GM19043 (cell line): ENCODE measurements at regions not wholly inside any gene's neighbourhood (a gene's known extent, or its start where the extent isn't known, plus 50 kb on each side); places are given as distances from the start of the nearest gene placed in this dataset.
"Not testable (repeated sequence)": the region's sequence is repeated elsewhere in the genome, so short reads cannot be mapped to it uniquely, and the experiment has no call there.

Experiments
- ATAC-seq: cut with Tn5 transposase; IDR thresholded peaks from one replicate; pipeline ENCODE4 v1.9.1; 2021; ENCODE audit warnings: low read depth; ENCODE audit not compliant: unreplicated experiment

DNA sequence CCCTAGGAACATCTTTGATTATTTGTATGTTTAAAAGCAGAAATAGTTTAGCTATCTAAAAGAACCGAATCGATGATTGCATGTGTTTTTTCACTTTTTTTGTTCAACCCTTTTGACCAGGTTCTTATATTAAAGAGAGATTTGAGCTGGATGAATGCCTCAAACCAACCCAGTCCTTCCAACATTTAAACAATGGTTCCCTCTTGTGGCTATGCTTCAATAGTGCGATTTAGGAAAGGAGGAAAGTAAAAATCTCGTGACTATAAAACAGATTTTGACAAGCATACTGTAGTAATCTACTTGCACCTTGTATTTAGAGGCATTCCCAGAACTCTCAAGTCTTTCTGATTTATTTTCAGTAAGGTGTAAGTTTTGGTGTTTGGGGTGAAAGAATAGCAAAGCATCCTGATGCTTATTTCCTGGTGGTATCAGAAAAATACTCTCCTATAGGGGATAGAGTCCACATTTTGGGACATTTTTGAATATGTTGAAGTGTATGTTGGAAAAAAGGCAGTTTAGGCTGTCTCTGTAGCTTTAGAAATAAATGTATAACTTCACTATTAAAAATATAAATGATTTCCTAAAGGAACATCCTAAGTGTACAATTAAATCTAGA, 159.6 kb upstream of the KCNH8 start:
- no peak for ATAC-seq

DNA sequence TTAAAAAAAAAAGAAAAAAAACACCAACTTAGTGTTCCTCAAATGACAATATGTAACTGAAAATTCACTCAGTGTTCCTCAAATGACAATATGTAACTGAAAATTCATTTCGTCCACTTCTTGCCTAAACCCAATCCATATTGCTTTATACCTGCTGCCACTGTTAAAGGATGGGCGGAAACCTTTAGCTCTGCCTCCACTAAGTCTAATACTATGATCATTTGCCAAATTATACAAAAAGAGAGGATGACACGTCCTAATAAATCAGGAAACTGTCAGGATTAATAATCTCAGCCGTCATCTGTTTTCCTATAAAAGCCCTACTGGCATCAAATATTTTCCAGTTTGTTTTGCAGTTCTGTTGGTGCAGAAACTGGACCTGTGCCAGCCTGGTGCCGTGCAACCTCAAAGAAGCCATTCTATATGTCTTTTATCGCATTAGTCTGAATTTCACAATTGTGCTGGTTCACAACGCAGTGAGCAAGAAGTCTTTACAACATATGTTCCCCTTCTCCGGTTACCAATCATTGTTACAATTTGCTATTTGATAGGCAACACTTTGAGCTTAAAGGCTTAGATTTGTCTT, 160.4 kb upstream of the KCNH8 start:
- ATAC-seq, result no peak

GRCh38 chr3:18987070-18987469, 161.2 kb upstream of the KCNH8 start:
- ATAC-seq, result no peak

DNA sequence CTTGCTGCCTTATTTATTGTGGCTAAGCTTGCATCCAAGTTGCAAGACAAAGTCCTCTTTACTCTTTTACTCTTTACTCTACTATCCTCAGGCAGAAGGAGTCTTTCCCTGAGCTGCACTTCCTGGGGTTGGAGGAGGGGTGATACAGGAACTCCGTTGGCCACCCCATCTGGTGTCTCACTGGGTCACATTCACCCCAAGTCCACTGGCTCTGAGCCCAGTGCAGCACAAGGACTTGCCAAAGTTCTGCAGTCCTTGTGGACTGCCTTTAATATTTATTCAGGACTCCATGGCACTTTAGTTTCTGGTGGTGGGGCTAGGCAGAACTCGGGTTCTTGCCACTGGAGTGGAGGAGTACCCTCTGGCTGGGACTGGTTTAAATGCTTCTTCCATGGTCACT, 165.4 kb upstream of the KCNH8 start:
- ATAC-seq, result no peak

DNA sequence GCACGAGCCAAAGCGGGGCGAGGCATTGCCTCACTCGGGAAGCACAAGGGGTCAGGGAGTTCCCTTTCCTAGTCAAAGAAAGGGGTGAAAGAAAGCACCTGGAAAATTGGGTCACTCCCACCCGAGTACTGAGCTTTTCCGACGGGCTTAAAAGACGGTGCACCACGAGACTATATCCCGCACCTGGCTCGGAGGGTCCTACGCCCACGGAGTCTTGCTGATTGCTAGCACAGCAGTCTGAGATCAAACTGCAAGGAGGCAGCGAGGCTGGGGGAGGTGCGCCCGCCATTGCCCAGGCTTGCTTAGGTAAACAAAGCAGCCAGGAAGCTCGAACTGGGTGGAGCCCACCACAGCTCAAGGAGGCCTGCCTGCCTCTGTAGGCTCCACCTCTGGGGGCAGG, 172.2 kb upstream of the KCNH8 start:
- not testable (repeated sequence) for ATAC-seq

DNA sequence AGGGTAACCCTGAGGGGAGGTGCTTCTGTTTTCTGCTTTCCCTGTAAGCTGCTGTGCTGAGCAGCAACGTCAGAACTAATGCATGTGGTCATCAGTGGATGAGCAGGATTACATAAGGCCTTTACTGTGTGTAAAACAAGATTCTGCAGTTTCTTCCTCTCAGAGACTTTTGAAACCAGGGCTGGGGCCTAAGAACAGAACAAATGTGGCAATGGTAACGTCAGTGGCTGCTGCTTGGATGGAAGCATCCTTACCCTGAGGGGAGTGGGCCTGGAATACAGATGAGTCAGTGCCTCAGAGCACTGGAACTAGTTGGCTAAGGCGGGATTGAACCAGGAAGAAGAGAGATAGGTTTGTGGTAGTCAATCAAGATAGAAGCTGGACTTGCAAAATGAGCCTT, 180.2 kb upstream of the KCNH8 start:
- no peak for ATAC-seq

DNA sequence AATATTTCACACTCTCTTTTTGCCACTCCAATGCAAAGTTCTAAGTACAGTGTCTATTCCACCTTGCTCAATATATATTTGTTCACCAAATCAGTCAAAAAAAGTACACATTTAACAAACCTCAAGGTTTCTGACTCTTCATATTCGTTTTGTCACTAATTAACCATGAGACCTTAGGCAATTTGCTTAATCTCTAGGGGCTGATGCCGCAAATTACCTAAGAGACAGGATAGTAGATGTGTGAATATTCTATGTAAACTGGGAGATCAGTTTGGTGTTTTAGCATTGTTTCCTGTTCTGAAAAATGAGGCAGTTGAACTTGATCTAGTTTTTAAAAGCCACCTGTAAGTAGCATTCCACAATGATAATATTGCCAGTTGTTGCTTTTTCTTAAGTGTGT, 182.5 kb upstream of the KCNH8 start:
- ATAC-seq, result no peak

DNA sequence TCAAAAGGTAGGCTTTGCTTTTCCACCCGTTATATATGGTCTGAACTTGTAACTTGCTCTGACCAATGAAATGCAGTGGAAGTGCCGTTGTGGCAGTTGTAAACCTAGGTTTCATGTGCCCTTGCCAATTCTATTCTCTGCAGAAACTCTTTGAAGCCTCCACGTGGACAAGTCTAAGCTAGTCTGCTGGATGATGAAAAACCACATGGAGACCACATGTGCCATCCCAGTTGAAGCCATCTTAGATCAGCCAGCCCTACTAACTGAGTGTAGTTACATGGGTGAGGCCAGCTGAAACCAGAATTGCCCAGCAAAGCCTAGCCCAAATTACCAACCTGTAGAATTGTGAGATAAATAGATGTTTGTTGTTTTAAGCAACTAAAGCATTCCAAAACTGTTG, 183.7 kb upstream of the KCNH8 start:
- ATAC-seq, result no peak

DNA sequence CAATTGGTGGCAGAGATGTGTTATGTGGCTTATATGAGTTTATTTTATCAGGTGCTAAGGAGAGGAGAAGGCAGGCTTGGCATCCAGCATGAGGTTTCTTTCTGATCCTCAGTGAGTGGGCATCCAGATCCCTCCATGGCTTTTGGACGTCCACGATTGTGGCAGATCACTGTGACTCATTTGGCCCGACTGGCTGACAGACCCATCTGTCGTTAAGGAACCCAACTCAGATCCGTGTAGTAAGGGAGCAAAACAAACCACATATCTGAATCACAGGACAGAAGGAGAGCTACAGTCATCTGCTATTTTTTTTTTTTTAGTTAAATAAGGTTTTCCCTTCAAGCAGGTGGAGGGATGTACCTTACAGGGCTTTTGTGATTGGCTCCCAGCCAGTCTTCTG, 197.0 kb upstream of the KCNH8 start:
- no peak for ATAC-seq

DNA sequence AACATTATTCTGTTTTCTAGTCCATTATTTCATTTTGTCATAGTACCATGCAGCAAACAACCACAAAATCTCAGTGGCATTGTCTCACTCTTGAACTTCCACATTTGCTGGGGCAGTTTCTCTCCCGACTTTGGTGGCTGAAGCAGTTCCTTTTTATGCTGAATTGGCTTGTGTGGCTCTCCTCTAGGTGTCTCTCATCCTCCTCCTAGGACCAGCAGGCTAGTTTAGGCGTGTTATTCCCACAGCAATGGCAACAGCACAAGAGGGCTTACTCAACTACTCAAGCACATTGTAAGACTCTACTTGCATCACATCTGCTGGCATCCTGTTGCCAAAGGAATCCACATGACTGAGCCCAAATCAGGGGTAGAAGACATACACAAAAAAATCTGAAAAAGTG, 201.8 kb upstream of the KCNH8 start:
- no peak for ATAC-seq

GRCh38 chr3:18937574-18937973, 210.7 kb upstream of the KCNH8 start:
- no peak for ATAC-seq

DNA sequence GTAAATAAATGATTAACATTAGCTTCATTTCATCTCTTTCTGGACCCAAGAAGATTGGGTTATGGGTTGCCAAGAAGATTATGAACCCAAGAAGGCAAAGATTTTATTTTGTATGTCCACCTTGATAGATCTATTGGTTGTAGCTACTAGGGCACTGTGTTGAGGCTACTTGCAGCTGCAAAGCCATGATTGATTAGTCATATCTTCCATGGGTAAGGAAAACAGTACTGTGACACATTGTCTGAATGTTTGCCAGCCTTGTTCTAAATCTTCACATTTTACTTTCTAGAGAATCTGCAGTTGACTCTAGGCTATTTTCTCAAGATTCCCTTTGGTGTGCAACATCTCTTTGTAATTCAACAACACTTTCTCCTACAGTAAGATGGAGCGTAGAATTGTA, 229.2 kb upstream of the KCNH8 start:
- ATAC-seq, result no peak

DNA sequence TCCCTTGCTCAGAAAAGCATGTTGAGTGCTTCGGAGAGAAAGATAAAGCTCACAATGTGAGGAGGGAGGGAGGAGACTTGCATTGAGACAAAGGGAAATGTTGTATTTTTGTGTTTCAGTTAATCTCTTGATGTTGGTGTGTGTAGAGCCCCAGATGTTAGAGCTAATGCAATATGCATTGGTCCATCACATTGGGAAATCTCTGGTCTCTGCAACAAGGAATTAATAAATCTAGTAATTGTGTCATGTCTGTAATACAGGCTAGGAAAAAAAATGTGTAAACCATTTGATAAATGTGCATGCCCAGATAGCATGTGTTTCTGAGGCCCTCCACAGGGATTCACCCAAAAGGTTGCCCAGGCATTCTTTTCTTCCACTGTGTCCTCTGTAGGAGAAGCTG, 230.4 kb upstream of the KCNH8 start:
- ATAC-seq, result no peak

DNA sequence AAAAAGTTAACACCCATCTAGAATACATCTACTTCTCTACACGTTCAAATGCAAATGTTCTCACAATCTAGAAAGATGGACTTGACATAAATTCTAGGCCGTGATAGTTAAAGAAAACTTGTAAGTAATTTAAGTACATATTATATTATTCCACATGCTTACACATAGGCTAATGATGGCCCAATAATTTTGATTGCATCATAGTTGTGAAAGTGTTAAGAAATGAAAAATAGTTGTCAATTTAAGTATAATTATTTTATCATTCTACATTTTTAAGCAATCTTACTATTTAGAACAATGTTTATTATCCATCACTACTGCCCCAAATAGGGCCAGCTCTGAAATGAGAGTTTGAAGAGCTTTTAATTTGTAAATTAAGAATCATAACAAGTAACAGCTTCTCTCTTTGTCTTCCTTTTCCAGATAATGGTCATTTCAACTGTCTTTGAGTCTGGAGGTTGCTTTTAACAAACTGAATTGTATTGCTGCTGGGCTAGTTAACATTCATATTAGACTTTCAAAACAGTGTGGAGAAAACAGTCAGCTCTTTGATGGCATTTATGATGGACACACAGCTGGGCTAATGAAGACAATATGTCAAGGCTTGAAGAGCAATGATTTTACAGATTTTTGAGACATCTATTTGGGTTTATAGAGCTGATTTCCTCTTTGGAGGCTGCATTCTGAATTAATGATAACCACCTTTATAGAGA, 246.1 kb upstream of the KCNH8 start:
- ATAC-seq, result no peak

- ATAC-seq, result no peak
Observed at GRCh38 chr3:18901571-18901970, 246.7 kb upstream of the KCNH8 start.

DNA sequence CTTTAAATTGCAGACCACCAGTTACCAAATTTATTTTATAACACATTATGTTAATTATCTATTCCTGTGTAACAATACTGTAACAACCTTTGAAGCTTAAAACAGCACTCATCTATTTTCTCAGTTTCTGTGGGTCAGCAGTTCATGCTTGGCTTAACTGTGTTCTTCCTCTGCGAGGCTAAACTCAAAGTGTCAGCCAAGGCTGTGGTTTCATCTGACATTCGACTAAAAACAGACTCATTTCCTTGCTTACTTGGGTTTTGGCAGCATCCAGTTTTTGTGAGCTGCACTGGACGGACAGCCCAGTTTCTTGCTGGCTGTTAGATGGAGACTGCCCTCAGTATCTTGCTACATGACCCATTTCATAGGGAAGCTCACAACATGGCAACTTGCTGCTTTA, 247.3 kb upstream of the KCNH8 start:
- ATAC-seq, result peak; percentile 94

DNA sequence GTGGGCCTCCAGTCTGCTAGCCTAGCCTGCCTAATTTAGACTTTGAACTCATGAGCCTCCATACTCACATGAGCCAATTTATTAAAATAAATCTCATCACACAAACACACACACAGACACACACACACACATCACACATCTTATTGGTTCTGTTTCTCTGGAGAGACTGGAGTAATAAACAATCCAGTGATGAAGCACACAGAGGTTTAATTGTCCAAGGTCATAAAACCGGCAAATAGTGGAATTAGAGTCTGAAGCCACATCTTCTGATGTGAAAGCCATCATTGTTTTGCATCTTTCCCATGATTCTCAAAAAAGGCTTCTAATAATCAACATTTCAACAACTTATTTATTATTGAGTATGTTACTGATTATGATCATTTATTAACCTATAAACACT, 249.4 kb upstream of the KCNH8 start:
- no peak for ATAC-seq

DNA sequence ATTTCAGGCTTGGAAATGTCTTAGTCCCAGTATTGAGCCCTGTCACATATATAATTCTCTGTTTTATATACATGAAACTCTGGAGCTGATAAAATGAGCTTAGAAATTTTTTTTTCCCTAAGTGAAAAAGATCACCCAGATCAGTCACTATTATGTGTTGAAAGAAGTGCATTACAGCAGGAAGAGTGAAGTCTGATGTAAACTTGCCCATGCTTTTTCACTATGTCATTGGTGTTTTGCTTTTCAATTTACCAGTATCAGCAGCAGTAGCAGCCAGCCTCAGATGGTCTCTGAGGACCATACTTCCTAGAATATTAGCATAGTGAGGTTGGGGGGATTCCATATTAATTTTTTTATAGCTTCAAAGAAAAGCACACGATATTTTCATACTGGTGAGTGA, 255.6 kb upstream of the KCNH8 start:
- no peak for ATAC-seq

DNA sequence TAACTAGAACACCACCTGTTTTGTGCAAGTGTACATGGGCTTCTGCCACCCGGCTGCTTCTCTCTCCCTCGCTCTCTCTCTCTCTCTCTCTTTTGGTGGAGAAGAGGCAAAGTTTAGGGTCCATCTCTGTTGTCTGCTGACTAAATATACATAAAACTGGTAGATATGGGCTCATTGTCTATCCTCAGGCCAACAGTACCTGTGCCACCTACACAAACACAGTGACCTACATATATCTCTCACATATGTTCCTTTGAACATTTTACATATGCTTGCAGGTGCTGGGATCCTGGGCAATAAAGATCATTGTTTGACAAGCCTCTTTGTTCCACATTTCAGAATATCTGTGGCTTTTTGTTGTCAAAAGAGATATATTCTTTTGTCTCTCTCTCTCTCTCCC, 256.3 kb upstream of the KCNH8 start:
- no peak for ATAC-seq

DNA sequence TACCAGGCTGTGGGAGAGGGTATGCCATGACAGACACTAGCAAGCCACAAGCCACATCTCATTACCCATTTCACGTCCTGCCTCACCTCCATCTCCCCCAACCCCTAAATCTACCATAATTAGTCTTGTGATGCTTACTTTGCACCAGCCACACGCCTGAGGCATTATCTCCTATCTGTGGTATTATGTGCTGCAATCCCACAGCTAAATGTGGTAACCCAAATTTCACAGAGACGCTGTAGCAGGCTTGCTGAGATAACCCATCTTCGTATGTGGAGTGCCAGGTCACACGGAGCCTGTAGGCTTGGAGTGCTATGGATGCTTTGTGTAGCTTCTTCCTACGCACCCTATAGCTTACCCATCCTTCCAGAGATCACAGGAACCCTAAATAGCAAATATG, 256.7 kb upstream of the KCNH8 start:
- ATAC-seq, result no peak

DNA sequence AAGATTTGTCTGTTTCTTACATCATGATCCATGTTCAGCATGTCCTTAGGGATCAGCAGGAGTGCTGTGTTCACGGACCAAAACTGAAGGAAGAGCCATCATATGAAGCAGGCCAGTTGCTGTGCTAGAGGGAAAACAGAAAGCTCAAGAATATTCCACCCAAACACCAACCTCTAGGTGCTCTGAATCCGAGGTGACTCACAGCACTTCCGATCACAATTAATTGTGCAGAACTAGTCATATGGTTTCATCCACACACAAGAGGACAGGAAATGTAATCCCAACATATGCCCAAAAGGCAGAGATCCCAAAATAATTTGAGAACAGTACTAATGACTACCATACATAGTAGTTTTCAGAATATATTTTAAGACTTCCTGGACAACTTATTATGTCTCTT, 257.9 kb upstream of the KCNH8 start:
- no peak for ATAC-seq

GRCh38 chr3:18888819-18889218, 259.5 kb upstream of the KCNH8 start:
- ATAC-seq, result no peak
